A549 (cell line): ENCODE measurements at regions not wholly inside any gene's neighbourhood (a gene's known extent, or its start where the extent isn't known, plus 50 kb on each side); places are given as distances from the start of the nearest gene placed in this dataset.

Experiments used
- ATAC-seq, 2 experiments: fragments of 200-7000 bp in 1 of 2; fragments of >200 bp in 1 of 2; cut with Nextera tagmentation in 1 of 2; cut with Tn5 transposase in 1 of 2; 3 replicates each; pipeline versions ENCODE4 v1.8.0 to v1.9.1; 2018 to 2020; ENCODE audit warnings: mild to moderate bottlenecking in 1 of 2, moderate library complexity in 1 of 2
- CTCF ChIA-PET: fragments of 300-600 bp; sonication (Branson Sonifier 250); formaldehyde crosslinking; extraction: SDS; loops from one replicate; lab custom pipeline; 2021; ENCODE audit warnings: antibody characterized with exemption, inconsistent platforms; lab: Yijun Ruan, JAX
- POLR2A ChIA-PET: fragments of 350-600 bp; formaldehyde crosslinking; extraction: SDS; loops from one replicate; lab custom pipeline; 2021; ENCODE audit warnings: antibody characterized with exemption, inconsistent platforms; lab: Yijun Ruan, JAX
- DNase-seq, 2 experiments: peaks; one replicate each; pipeline versions ENCODE4 v3.0.0 to v3.0.0-alpha.2; 2011 to 2016; ENCODE audit warnings: low read depth in 1 of 2, low spot score in 1 of 2
- FAIRE-seq: peaks from 2 replicates; lab custom pipeline; 2011; peaks lifted over from hg19 to GRCh38; lab: Jason Lieb, UNC
- H3K27ac ChIP-seq, 2 experiments: fragments of >200 bp; sonication (Bioruptor Twin); formaldehyde crosslinking; 3 replicates each; pipeline ENCODE4 v1.5.1; 2016 to 2017
- H3K4me1 ChIP-seq: fragments of >200 bp; sonication (Bioruptor Twin); formaldehyde crosslinking; 3 replicates; pipeline ENCODE4 v1.6.1; 2016
- H3K4me2 ChIP-seq: fragments of >200 bp; sonication (Bioruptor Twin); formaldehyde crosslinking; 3 replicates; pipeline ENCODE4 v1.6.1; 2016
- H3K4me3 ChIP-seq: fragments of >200 bp; sonication (Bioruptor Twin); formaldehyde crosslinking; 3 replicates; pipeline ENCODE4 v1.5.1; 2016
- H3K9me3 ChIP-seq: fragments of >200 bp; sonication (Bioruptor Twin); formaldehyde crosslinking; 3 replicates; pipeline ENCODE4 v1.6.1; 2016
- CBX2 ChIP-seq: fragments of 200-600 bp; sonication (generic); IDR thresholded peaks from 2 replicates; pipeline ENCODE4 v1.6.1; 2016; ENCODE audit warnings: low read depth, mild to moderate bottlenecking, borderline replicate concordance
- CHD2 ChIP-seq: fragments of 150-350 bp; IDR thresholded peaks from 2 replicates; pipeline ENCODE4 v1.6.1; 2014; ENCODE audit warnings: low read length; ENCODE audit not compliant: partially characterized antibody
- CTCF ChIP-seq: fragments of >200 bp; sonication (Bioruptor Twin); formaldehyde crosslinking; IDR thresholded peaks from 3 replicates; pipeline ENCODE4 v1.5.1; 2016
- ESRRA ChIP-seq: fragments of 150-350 bp; IDR thresholded peaks from 2 replicates; pipeline ENCODE4 v1.6.1; 2014; ENCODE audit warnings: mild to moderate bottlenecking, low read length, borderline replicate concordance
- HDAC2 ChIP-seq: fragments of 200-600 bp; sonication (generic); IDR thresholded peaks from 2 replicates; pipeline ENCODE4 v1.6.1; 2016
- HOXA7 ChIP-seq: fragments of 250-450 bp; sonication (Bioruptor Pico); IDR thresholded peaks from 2 replicates; pipeline ENCODE4 v1.5.0; 2020; ENCODE audit warnings: mild to moderate bottlenecking, moderate library complexity
- HOXB13 ChIP-seq: fragments of 250-450 bp; sonication (Bioruptor Pico); IDR thresholded peaks from 2 replicates; pipeline ENCODE4 v1.5.0; 2020; ENCODE audit warnings: low read depth, mild to moderate bottlenecking, moderate library complexity
- JUNB ChIP-seq: fragments of >200 bp; sonication (Bioruptor Twin); formaldehyde crosslinking; IDR thresholded peaks from 2 replicates; pipeline ENCODE4 v1.6.1; 2016
- KDM1A ChIP-seq: fragments of 200-600 bp; sonication (generic); IDR thresholded peaks from 2 replicates; pipeline ENCODE4 v1.6.1; 2016; ENCODE audit warnings: low read depth, mild to moderate bottlenecking
- KDM5A ChIP-seq: fragments of 200-600 bp; sonication (generic); IDR thresholded peaks from 2 replicates; pipeline ENCODE4 v1.6.1; 2016; ENCODE audit warnings: antibody characterized with exemption, mild to moderate bottlenecking
- MAFK ChIP-seq: fragments of 450-650 bp; IDR thresholded peaks from 2 replicates; pipeline ENCODE4 v1.6.1; 2014; ENCODE audit not compliant: partially characterized antibody
- MAX ChIP-seq: IDR thresholded peaks from 2 replicates; pipeline ENCODE4 v1.6.1; 2012
- NPAS2 ChIP-seq: fragments of 250-450 bp; sonication (Bioruptor Pico); IDR thresholded peaks from 2 replicates; pipeline ENCODE4 v1.8.0; 2022; ENCODE audit warnings: mild to moderate bottlenecking, moderate library complexity, borderline replicate concordance
- NR3C1 ChIP-seq: fragments of >200 bp; sonication (Bioruptor Twin); formaldehyde crosslinking; IDR thresholded peaks from 3 replicates; pipeline ENCODE4 v1.6.1; 2017
- POLR2A ChIP-seq: IDR thresholded peaks from 2 replicates; pipeline ENCODE4 v1.6.1; 2012; ENCODE audit warnings: mild to moderate bottlenecking, low read length
- RARB ChIP-seq: fragments of 250-450 bp; sonication (Bioruptor Pico); IDR thresholded peaks from 2 replicates; pipeline ENCODE4 v1.8.0; 2021; ENCODE audit warnings: mild to moderate bottlenecking, moderate library complexity
- RCOR1 ChIP-seq: fragments of 150-350 bp; IDR thresholded peaks from 2 replicates; pipeline ENCODE4 v1.6.1; 2014; ENCODE audit warnings: antibody characterized with exemption, low read length, low read depth
- REST ChIP-seq: fragments of 200-600 bp; sonication (generic); IDR thresholded peaks from 2 replicates; pipeline ENCODE4 v1.6.1; 2016; ENCODE audit warnings: antibody characterized with exemption, mild to moderate bottlenecking, moderate library complexity
- SMC3 ChIP-seq: fragments of >200 bp; sonication (Bioruptor Twin); formaldehyde crosslinking; IDR thresholded peaks from 3 replicates; pipeline ENCODE4 v1.6.1; 2018; ENCODE audit warnings: inconsistent platforms
- TFCP2L1 ChIP-seq: fragments of 250-450 bp; sonication (Bioruptor Pico); IDR thresholded peaks from 2 replicates; pipeline ENCODE4 v1.5.0; 2021; ENCODE audit warnings: mild to moderate bottlenecking
- ZFP36 ChIP-seq: fragments of 450-650 bp; IDR thresholded peaks from 2 replicates; pipeline ENCODE4 v1.6.1; 2014; ENCODE audit warnings: borderline replicate concordance; ENCODE audit not compliant: partially characterized antibody
- ZNF302 ChIP-seq: fragments of 250-450 bp; sonication (Bioruptor Pico); IDR thresholded peaks from 2 replicates; pipeline ENCODE4 v1.9.0; 2021; ENCODE audit warnings: inconsistent platforms, mild to moderate bottlenecking, moderate library complexity
- WGBS: methylation state at CpG from one replicate; pipeline ENCODE4 v1.1.6; 2017; ENCODE audit errors: missing lambda C conversion rate; 5-methylcytosine and 5-hydroxymethylcytosine counted together

- no peak for TF ChIP-seq MAFK
These were observed 167.3 kb upstream of the ZNF267 start (continued) for GRCh38 chr16:31706318-31706717.

DNA sequence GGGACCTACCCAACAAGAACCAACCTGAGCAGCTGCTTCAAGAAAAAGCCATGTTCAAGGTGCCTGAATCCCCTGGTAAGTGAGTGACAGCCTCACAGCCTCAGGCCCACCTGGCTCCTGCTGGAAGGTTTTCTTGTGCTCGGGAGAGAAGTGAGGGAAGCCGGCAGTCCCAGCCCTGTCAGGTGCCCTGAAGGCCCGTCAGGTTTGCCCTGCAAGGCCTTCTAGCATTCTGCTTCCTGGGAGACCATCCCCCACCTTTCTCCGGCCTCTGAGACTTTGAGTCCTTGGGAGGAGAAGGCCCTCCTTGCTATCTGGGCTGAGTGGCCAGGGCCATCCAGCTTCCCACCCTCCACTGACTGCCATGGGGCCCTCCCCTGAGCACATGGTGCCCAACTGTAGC, 166.7 kb upstream of the ZNF267 start:
- H3K4me2 ChIP-seq: no peak overlapping the region
- ChIA-PET POLR2A (no interaction called here), CTCF (no interaction called here)
- FAIRE-seq (no peak), DNase-seq (no peak), ATAC-seq (no peak)
- H3K27ac ChIP-seq: no peak overlapping the region
- no peak for TF ChIP-seq MAX
- no peak for TF ChIP-seq CHD2
- no peak for TF ChIP-seq ESRRA
- no peak for TF ChIP-seq HDAC2
- TF ChIP-seq JUNB: no peak
- TF ChIP-seq HOXA7 (CRISPR knock-in tag): no peak
- no peak for TF ChIP-seq TFCP2L1
- TF ChIP-seq RARB (CRISPR knock-in tag): no peak
- no peak overlapping the region for H3K4me3 ChIP-seq
- WGBS: 88% methylated on average over 1 of the region's 4 CpGs
- no peaks in the 10 kb centered on the region for H3K9me3 ChIP-seq
- no peaks in the 10 kb centered on the region for H3K4me1 ChIP-seq

- 92% methylated on average over 10 of the region's 10 CpGs for WGBS
- FAIRE-seq: no peak
These were observed 165.8 kb upstream of the ZNF267 start for GRCh38 chr16:31707743-31708335.

More at GRCh38 chr16:31707743-31708335, 165.8 kb upstream of the ZNF267 start:
- ATAC-seq (no peak), DNase-seq (no peak)
- Histone ChIP-seq H3K4me2 (no peak overlapping the region), H3K9me3 (no peaks in the 10 kb centered on the region), H3K27ac (no peak overlapping the region), H3K4me3 (no peak overlapping the region), H3K4me1 (no peaks in the 10 kb centered on the region)
- ChIA-PET POLR2A (no interaction called here), CTCF (no interaction called here)
- TF ChIP-seq REST: no peak
- TF ChIP-seq KDM1A: no peak
- TF ChIP-seq CBX2: no peak
- no peak for TF ChIP-seq ZNF302 (CRISPR knock-in tag)
- TF ChIP-seq ZFP36: no peak
- TF ChIP-seq CTCF: no peak
- no peak for TF ChIP-seq SMC3
- no peak for TF ChIP-seq RCOR1
- TF ChIP-seq KDM5A: no peak
- TF ChIP-seq NPAS2 (CRISPR knock-in tag): no peak
- no peak for TF ChIP-seq NR3C1
- TF ChIP-seq POLR2A: no peak
- TF ChIP-seq RARB (CRISPR knock-in tag): no peak
- no peak for TF ChIP-seq HOXB13 (CRISPR knock-in tag)
